ENCODE measurements at regions not wholly inside any gene's neighbourhood (a gene's known extent, or its start where the extent isn't known, plus 50 kb on each side); places are given as distances from the start of the nearest gene placed in this dataset.
"Not testable (repeated sequence)": the region's sequence is repeated elsewhere in the genome, so short reads cannot be mapped to it uniquely, and the experiment has no call there.

GRCh38 chr14:39603942-39604341, 171.7 kb upstream of the FBXO33 start:
- TF ChIP-seq, protein P1, sequence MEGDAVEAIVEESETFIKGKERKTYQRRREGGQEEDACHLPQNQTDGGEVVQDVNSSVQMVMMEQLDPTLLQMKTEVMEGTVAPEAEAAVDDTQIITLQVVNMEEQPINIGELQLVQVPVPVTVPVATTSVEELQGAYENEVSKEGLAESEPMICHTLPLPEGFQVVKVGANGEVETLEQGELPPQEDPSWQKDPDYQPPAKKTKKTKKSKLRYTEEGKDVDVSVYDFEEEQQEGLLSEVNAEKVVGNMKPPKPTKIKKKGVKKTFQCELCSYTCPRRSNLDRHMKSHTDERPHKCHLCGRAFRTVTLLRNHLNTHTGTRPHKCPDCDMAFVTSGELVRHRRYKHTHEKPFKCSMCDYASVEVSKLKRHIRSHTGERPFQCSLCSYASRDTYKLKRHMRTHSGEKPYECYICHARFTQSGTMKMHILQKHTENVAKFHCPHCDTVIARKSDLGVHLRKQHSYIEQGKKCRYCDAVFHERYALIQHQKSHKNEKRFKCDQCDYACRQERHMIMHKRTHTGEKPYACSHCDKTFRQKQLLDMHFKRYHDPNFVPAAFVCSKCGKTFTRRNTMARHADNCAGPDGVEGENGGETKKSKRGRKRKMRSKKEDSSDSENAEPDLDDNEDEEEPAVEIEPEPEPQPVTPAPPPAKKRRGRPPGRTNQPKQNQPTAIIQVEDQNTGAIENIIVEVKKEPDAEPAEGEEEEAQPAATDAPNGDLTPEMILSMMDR (conservative IDR thresholded peaks at IDR 0.05): no peak
- no peak overlapping the region for H3K9ac ChIP-seq (ENCODE audit: extremely low read depth, low read length, poor library complexity, severe bottlenecking)
- no peak overlapping the region for H3K27ac ChIP-seq (ENCODE audit: low read depth, low read length)
- H3K4me3 Mint-ChIP-seq: no peak overlapping the region
- H3K4me1 Mint-ChIP-seq: no peaks in the 10 kb centered on the region
- no peaks in the 10 kb centered on the region for H3K27me3 ChIP-seq (ENCODE audit: control insufficient read depth, insufficient read depth, low read length, poor library complexity, severe bottlenecking)
- H3K9me3 ChIP-seq (ENCODE audit: control insufficient read depth, low read length): no peaks in the 10 kb centered on the region
- WGBS, 2 experiments (ENCODE audit: insufficient coverage in 1 of 2, insufficient read length in 1 of 2): 81 to 100% methylated on average over 1 of the region's 1 CpG
- no peak overlapping the region for H3K4me3 ChIP-seq (ENCODE audit: low read length)
- no peaks in the 10 kb centered on the region for H3K4me1 ChIP-seq (ENCODE audit: control insufficient read depth, insufficient read depth, low read length)
- no peak overlapping the region for H3K27ac Mint-ChIP-seq
- no peak for DNase-seq
- no peaks in the 10 kb centered on the region for H3K36me3 ChIP-seq (ENCODE audit: control insufficient read depth, insufficient read depth, low read length)
- no peaks in the 10 kb centered on the region for H3K36me3 Mint-ChIP-seq (ENCODE audit: low read depth)
- H3K9me3 Mint-ChIP-seq: peaks cover 4% of the 10 kb centered on the region
- no peaks in the 10 kb centered on the region for H3K27me3 Mint-ChIP-seq (ENCODE audit: insufficient read depth)

DNA sequence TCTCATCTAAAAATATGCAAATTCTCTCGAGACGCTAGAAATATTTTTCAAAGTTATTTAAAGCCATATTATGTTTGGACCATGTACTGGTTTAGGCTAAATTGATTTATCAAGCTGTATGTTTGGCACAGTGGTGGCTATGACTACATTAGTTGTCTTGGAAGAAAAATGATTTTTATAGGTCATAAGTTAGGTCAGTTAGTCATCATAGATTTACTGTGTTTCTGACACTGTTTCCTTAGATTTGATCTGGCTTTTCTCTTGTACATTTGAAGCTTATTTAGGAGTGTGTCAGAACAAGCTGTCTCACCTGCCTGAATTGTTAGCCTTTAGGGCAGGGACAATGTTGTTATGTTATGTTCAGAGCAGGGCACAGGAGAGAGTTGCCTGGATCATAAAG, 161.1 kb upstream of the FBXO33 start:
- Mint-ChIP-seq H3K27me3 (ENCODE audit: insufficient read depth) (no peaks in the 10 kb centered on the region), H3K9me3 (peaks cover 15% of the 10 kb centered on the region), H3K4me3 (no peak overlapping the region), H3K36me3 (ENCODE audit: low read depth) (peaks cover 5% of the 10 kb centered on the region), H3K27ac (no peak overlapping the region), H3K4me1 (no peaks in the 10 kb centered on the region)
- H3K9me3 ChIP-seq (ENCODE audit: control insufficient read depth, low read length): no peaks in the 10 kb centered on the region
- TF ChIP-seq, protein P1 (conservative IDR thresholded peaks at IDR 0.05): no peak
- H3K36me3 ChIP-seq (ENCODE audit: control insufficient read depth, insufficient read depth, low read length): no peaks in the 10 kb centered on the region
- 97 to 100% methylated on average over 2 of the region's 2 CpGs for WGBS, 2 experiments (ENCODE audit: insufficient coverage in 1 of 2, insufficient read length in 1 of 2)
- no peak overlapping the region for H3K9ac ChIP-seq (ENCODE audit: extremely low read depth, low read length, poor library complexity, severe bottlenecking)
- H3K27ac ChIP-seq (ENCODE audit: low read depth, low read length): no peak overlapping the region
- H3K27me3 ChIP-seq (ENCODE audit: control insufficient read depth, insufficient read depth, low read length, poor library complexity, severe bottlenecking): no peaks in the 10 kb centered on the region
- no peaks in the 10 kb centered on the region for H3K4me1 ChIP-seq (ENCODE audit: control insufficient read depth, insufficient read depth, low read length)
- DNase-seq: no peak
- H3K4me3 ChIP-seq (ENCODE audit: low read length): no peak overlapping the region

GRCh38 chr14:39592116-39592789, 160.0 kb upstream of the FBXO33 start:
- Histone ChIP-seq H3K9me3 (ENCODE audit: control insufficient read depth, low read length) (no peaks in the 10 kb centered on the region), H3K4me1 (ENCODE audit: control insufficient read depth, insufficient read depth, low read length) (no peaks in the 10 kb centered on the region), H3K9ac (ENCODE audit: extremely low read depth, low read length, poor library complexity, severe bottlenecking) (no peak overlapping the region), H3K27me3 (ENCODE audit: control insufficient read depth, insufficient read depth, low read length, poor library complexity, severe bottlenecking) (no peaks in the 10 kb centered on the region), H3K27ac (ENCODE audit: low read depth, low read length) (no peak overlapping the region), H3K4me3 (ENCODE audit: low read length) (no peak overlapping the region), H3K36me3 (ENCODE audit: control insufficient read depth, insufficient read depth, low read length) (no peaks in the 10 kb centered on the region)
- 85 to 89% methylated on average over 2 of the region's 2 CpGs for WGBS, 2 experiments (ENCODE audit: insufficient coverage in 1 of 2, insufficient read length in 1 of 2)
- DNase-seq: no peak
- Mint-ChIP-seq H3K4me3 (no peak overlapping the region), H3K4me1 (no peaks in the 10 kb centered on the region), H3K27me3 (ENCODE audit: insufficient read depth) (no peaks in the 10 kb centered on the region), H3K9me3 (peaks cover 21% of the 10 kb centered on the region), H3K36me3 (ENCODE audit: low read depth) (peaks cover 5% of the 10 kb centered on the region), H3K27ac (no peak overlapping the region)
- TF ChIP-seq, protein P1 (conservative IDR thresholded peaks at IDR 0.05): no peak

- not testable (repeated sequence) for H3K9ac ChIP-seq (ENCODE audit: extremely low read depth, low read length, poor library complexity, severe bottlenecking)
These were observed 157.6 kb upstream of the FBXO33 start for GRCh38 chr14:39589882-39590281.

More at GRCh38 chr14:39589882-39590281, 157.6 kb upstream of the FBXO33 start:
- not testable (repeated sequence) for H3K36me3 Mint-ChIP-seq (ENCODE audit: low read depth); DNase-seq; H3K4me3 ChIP-seq (ENCODE audit: low read length); H3K36me3 ChIP-seq (ENCODE audit: control insufficient read depth, insufficient read depth, low read length); H3K9me3 ChIP-seq (ENCODE audit: control insufficient read depth, low read length); H3K27me3 Mint-ChIP-seq (ENCODE audit: insufficient read depth); H3K4me1 ChIP-seq (ENCODE audit: control insufficient read depth, insufficient read depth, low read length); H3K27ac ChIP-seq (ENCODE audit: low read depth, low read length); H3K4me3 Mint-ChIP-seq; H3K27me3 ChIP-seq (ENCODE audit: control insufficient read depth, insufficient read depth, low read length, poor library complexity, severe bottlenecking); H3K4me1 Mint-ChIP-seq
- peaks cover 29% of the 10 kb centered on the region for H3K9me3 Mint-ChIP-seq
- 92 to 94% methylated on average over 18 to 21 of the region's 21 CpGs for WGBS, 2 experiments (ENCODE audit: insufficient coverage in 1 of 2, insufficient read length in 1 of 2)
- H3K27ac Mint-ChIP-seq: peak overlapping the region; percentile 12
